ENCODE measurements at regions not wholly inside any gene's neighbourhood (a gene's known extent, or its start where the extent isn't known, plus 50 kb on each side); places are given as distances from the start of the nearest gene placed in this dataset.
"Not testable (repeated sequence)": the region's sequence is repeated elsewhere in the genome, so short reads cannot be mapped to it uniquely, and the experiment has no call there.

GRCh38 chr10:59975918-59976317, 69.6 kb upstream of the CCDC6 start:
- DNase-seq (ENCODE audit: low spot score), result not testable (repeated sequence)

GRCh38 chr10:59971915-59972314, 65.6 kb upstream of the CCDC6 start:
- peak; percentile 24 for DNase-seq (ENCODE audit: low spot score)

- no peak for DNase-seq (ENCODE audit: low spot score)
Measured at GRCh38 chr10:59970396-59971368, 64.3 kb upstream of the CCDC6 start.

GRCh38 chr10:59968705-59969104, 62.3 kb upstream of the CCDC6 start:
- DNase-seq (ENCODE audit: low spot score), result no peak

- no peak for DNase-seq (ENCODE audit: low spot score)
Measured at GRCh38 chr10:59967079-59967478, 60.7 kb upstream of the CCDC6 start.

- DNase-seq (ENCODE audit: low spot score), result no peak
Measured at GRCh38 chr10:59965899-59966650, 59.7 kb upstream of the CCDC6 start.

GRCh38 chr10:59962756-59963155, 56.4 kb upstream of the CCDC6 start:
- DNase-seq (ENCODE audit: low spot score), result no peak

GRCh38 chr10:59960751-59961150, 54.4 kb upstream of the CCDC6 start:
- DNase-seq (ENCODE audit: low spot score), result no peak

- no peak for DNase-seq (ENCODE audit: low spot score)
Measured at GRCh38 chr10:59959504-59960018, 53.2 kb upstream of the CCDC6 start.

GRCh38 chr10:59958882-59959281, 52.5 kb upstream of the CCDC6 start:
- no peak for DNase-seq (ENCODE audit: low spot score)

- DNase-seq (ENCODE audit: low spot score), result no peak
Measured at GRCh38 chr10:59957975-59958374, 51.6 kb upstream of the CCDC6 start.

All from HuH-7.5 (cell line).